ENCODE measurements at regions not wholly inside any gene's neighbourhood (a gene's known extent, or its start where the extent isn't known, plus 50 kb on each side); places are given as distances from the start of the nearest gene placed in this dataset.
"Not testable (repeated sequence)": the region's sequence is repeated elsewhere in the genome, so short reads cannot be mapped to it uniquely, and the experiment has no call there.

DNA sequence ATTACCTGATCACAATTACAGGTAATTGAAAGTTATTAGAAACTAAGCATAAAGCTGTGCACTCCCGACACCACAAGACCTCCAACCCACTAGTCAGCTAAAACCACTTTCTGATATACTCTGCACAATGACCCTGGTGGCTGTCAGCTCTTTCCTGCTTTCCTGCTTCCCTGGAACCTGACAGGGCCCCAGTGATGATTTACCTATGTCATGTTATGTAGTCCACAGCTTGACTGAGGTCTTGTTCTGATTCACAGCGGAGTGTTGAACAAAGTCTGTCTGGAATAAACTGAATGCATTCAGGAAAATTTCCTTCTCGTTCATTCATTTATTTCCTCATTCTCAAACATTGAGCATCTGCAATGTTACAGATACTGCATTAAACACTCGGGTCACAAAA lies 136.5 kb downstream of the SPDYE17 start:
- not testable (repeated sequence) for H3K36me3 ChIP-seq (ENCODE audit: control insufficient read depth in 2 of 2, insufficient read depth in 2 of 2, low read length in 1 of 2); H3K27me3 ChIP-seq (ENCODE audit: control insufficient read depth in 1 of 2, insufficient read depth in 2 of 2, low read length in 2 of 2); H3K9me3 ChIP-seq (ENCODE audit: control insufficient read depth in 2 of 2, insufficient read depth in 1 of 2, low read depth in 1 of 2, low read length in 1 of 2); H3K4me3 ChIP-seq (ENCODE audit: low read depth in 1 of 2, low read length in 2 of 2); H3K4me1 ChIP-seq (ENCODE audit: control insufficient read depth in 2 of 2, insufficient read depth in 2 of 2, low read length in 1 of 2); H3K27ac ChIP-seq (ENCODE audit: low read depth in 2 of 2, low read length in 1 of 2)
- WGBS, 2 donors: 74 to 75% methylated on average over 4 of the region's 4 CpGs

DNA sequence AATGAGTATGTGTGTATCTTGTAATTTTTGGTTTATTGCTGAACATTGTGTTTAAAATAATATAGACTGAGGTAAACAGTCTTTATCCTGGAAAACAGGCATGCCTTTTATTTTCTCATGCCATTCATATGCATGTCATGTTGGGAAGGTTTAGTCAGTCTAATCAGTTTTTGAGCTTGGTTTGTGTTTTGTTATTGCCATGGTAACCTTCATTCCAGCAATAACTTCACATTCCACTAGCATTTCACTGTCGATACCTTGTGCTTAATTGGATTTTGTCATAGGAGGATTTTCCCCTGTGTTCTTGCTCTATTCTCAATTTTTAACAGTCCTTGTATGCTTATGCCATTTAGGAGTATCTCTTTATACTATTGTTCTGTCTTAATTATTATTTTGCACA lies 140.4 kb downstream of the SPDYE17 start:
- 25 to 31% methylated on average over 1 of the region's 1 CpG for WGBS, 2 donors
- not testable (repeated sequence) for H3K4me1 ChIP-seq (ENCODE audit: control insufficient read depth in 2 of 2, insufficient read depth in 2 of 2, low read length in 1 of 2); H3K36me3 ChIP-seq (ENCODE audit: control insufficient read depth in 2 of 2, insufficient read depth in 2 of 2, low read length in 1 of 2); H3K27ac ChIP-seq (ENCODE audit: low read depth in 2 of 2, low read length in 1 of 2); H3K4me3 ChIP-seq (ENCODE audit: low read depth in 1 of 2, low read length in 2 of 2); H3K27me3 ChIP-seq (ENCODE audit: control insufficient read depth in 1 of 2, insufficient read depth in 2 of 2, low read length in 2 of 2); H3K9me3 ChIP-seq (ENCODE audit: control insufficient read depth in 2 of 2, insufficient read depth in 1 of 2, low read depth in 1 of 2, low read length in 1 of 2)

DNA sequence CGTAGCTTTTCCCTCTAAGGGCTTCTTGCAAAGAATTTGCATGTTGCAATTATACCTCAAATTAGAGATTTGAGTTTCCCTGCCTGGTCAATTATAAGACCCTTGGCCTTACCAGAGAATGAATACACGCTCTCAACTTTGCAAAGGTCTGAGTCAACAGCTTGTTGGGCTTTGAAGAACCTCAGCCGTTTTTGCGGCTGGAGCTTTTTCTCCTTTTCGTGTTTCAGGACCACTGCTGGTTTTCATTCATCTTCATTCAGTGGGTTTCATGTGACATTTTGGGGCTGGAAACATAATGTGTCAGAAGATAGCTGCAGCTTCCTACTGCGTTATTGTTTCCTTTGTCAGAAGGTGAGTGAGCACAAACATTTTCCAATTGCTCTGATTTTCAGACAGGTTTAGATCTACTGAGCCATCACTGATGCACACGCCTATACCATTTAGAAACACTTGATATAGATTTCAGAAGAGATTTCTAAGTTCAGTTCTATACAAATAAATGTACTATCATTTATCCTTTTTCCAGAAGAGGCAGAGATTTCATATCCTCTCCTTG lies 152.3 kb downstream of the SPDYE17 start:
- H3K4me3 ChIP-seq (ENCODE audit: low read depth in 1 of 2, low read length in 2 of 2); H3K27me3 ChIP-seq (ENCODE audit: control insufficient read depth in 1 of 2, insufficient read depth in 2 of 2, low read length in 2 of 2); H3K27ac ChIP-seq (ENCODE audit: low read depth in 2 of 2, low read length in 1 of 2); H3K4me1 ChIP-seq (ENCODE audit: control insufficient read depth in 2 of 2, insufficient read depth in 2 of 2, low read length in 1 of 2); H3K9me3 ChIP-seq (ENCODE audit: control insufficient read depth in 2 of 2, insufficient read depth in 1 of 2, low read depth in 1 of 2, low read length in 1 of 2); H3K36me3 ChIP-seq (ENCODE audit: control insufficient read depth in 2 of 2, insufficient read depth in 2 of 2, low read length in 1 of 2): not testable (repeated sequence)
- whole genome bisulfite sequencing, 2 donors: 79 to 83% methylated on average over 6 to 7 of the region's 7 CpGs

DNA sequence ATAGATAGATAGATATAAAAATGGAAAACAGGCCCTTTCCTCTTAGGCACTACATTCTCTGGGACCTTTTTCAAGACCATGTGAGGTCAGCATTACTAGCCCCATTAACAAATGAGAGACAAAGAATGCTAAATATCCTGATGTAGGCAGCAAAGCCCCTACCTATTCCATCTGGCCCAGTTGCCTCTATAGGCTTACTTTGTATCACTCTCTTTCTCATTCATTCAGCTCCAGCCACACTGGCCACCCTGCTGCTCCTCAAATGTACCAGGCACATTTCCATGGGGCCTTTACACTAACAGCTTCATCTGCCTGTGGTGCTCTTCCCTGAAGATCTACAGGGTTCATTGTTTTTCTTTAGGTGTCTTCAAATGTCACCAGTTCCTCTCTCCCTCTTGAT lies 156.4 kb downstream of the SPDYE17 start:
- not testable (repeated sequence) for H3K27ac ChIP-seq (ENCODE audit: low read depth in 2 of 2, low read length in 1 of 2); H3K4me3 ChIP-seq (ENCODE audit: low read depth in 1 of 2, low read length in 2 of 2); H3K9me3 ChIP-seq (ENCODE audit: control insufficient read depth in 2 of 2, insufficient read depth in 1 of 2, low read depth in 1 of 2, low read length in 1 of 2); H3K4me1 ChIP-seq (ENCODE audit: control insufficient read depth in 2 of 2, insufficient read depth in 2 of 2, low read length in 1 of 2); H3K36me3 ChIP-seq (ENCODE audit: control insufficient read depth in 2 of 2, insufficient read depth in 2 of 2, low read length in 1 of 2); H3K27me3 ChIP-seq (ENCODE audit: control insufficient read depth in 1 of 2, insufficient read depth in 2 of 2, low read length in 2 of 2)

DNA sequence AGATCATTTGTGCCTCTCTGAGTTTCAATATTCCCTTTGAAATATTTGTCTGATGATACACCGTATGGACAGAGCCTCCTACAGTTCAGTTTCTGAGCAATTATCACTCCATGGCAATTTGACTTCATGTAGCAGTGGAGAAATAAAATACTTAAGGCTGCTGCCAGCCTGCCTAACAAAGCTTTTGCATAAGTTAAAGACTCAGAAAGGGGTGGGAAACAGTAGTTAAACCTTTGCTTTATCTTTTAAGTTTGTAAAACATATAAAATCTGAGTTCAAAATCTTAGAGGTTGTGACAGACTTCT lies 161.7 kb downstream of the SPDYE17 start:
- not testable (repeated sequence) for H3K27ac ChIP-seq (ENCODE audit: low read depth in 2 of 2, low read length in 1 of 2); H3K27me3 ChIP-seq (ENCODE audit: control insufficient read depth in 1 of 2, insufficient read depth in 2 of 2, low read length in 2 of 2); H3K4me1 ChIP-seq (ENCODE audit: control insufficient read depth in 2 of 2, insufficient read depth in 2 of 2, low read length in 1 of 2); H3K36me3 ChIP-seq (ENCODE audit: control insufficient read depth in 2 of 2, insufficient read depth in 2 of 2, low read length in 1 of 2); H3K4me3 ChIP-seq (ENCODE audit: low read depth in 1 of 2, low read length in 2 of 2); H3K9me3 ChIP-seq (ENCODE audit: control insufficient read depth in 2 of 2, insufficient read depth in 1 of 2, low read depth in 1 of 2, low read length in 1 of 2)
- WGBS, 2 donors: 21 to 35% methylated on average over 1 of the region's 1 CpG

DNA sequence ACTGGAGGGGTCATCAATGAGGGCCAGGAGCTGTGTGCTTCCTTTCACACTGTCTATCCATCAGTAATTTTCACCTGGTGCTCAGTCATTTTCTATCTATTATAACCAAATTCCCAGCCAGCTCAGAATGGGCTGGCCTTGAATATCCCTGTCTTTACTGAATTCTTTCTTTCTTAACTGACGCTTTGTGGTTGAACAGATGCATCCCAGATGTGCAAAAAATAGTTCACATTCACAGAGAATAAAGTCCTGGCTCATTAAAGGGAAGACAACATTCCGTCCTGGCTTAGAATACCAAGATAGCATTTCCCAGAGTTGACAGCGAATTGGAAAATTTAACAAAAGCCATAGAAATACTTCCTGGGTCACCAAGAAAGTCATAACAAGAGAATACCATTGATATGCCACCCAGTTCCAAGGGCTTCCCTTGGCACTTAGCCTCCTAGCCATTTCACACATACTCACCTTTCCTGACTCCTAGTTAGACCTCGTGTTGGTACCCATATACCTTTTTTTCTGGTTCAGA lies 164.7 kb downstream of the SPDYE17 start:
- H3K4me1 ChIP-seq (ENCODE audit: control insufficient read depth in 2 of 2, insufficient read depth in 2 of 2, low read length in 1 of 2); H3K27ac ChIP-seq (ENCODE audit: low read depth in 2 of 2, low read length in 1 of 2); H3K36me3 ChIP-seq (ENCODE audit: control insufficient read depth in 2 of 2, insufficient read depth in 2 of 2, low read length in 1 of 2); H3K4me3 ChIP-seq (ENCODE audit: low read depth in 1 of 2, low read length in 2 of 2); H3K9me3 ChIP-seq (ENCODE audit: control insufficient read depth in 2 of 2, insufficient read depth in 1 of 2, low read depth in 1 of 2, low read length in 1 of 2); H3K27me3 ChIP-seq (ENCODE audit: control insufficient read depth in 1 of 2, insufficient read depth in 2 of 2, low read length in 2 of 2): not testable (repeated sequence)
- WGBS, 2 donors: 72 to 81% methylated on average over 2 to 4 of the region's 4 CpGs

DNA sequence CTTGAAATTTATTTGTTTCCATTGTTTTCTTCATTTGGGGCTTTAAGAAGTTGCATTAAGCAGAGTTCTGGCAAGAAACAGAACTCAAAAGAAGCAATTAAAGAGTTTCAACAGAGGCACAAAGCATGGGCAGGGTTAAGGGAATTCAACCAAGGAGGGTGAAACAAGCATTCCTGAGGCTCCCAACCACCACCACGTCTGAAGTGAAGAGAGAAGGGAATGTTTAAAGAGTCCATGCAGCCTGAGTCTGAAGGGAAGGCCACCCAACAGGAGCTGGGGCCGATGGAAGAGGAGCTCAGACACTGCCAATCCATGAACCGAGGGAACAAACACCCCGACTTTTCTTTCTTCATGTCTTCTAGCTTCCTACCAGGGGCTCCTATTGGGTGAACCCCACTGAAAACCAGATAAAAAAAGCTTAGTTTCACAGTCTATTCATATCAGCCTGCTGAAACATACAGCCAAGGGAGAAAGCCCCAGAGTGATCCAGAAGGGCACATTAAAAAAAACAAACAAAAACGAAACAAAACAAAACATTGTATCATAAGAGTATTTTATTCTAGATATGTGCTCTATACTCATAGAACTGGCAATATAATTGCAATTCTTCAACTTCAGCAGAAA lies 168.9 kb downstream of the SPDYE17 start:
- H3K27ac ChIP-seq (ENCODE audit: low read depth in 2 of 2, low read length in 1 of 2); H3K36me3 ChIP-seq (ENCODE audit: control insufficient read depth in 2 of 2, insufficient read depth in 2 of 2, low read length in 1 of 2); H3K4me1 ChIP-seq (ENCODE audit: control insufficient read depth in 2 of 2, insufficient read depth in 2 of 2, low read length in 1 of 2); H3K27me3 ChIP-seq (ENCODE audit: control insufficient read depth in 1 of 2, insufficient read depth in 2 of 2, low read length in 2 of 2); H3K9me3 ChIP-seq (ENCODE audit: control insufficient read depth in 2 of 2, insufficient read depth in 1 of 2, low read depth in 1 of 2, low read length in 1 of 2); H3K4me3 ChIP-seq (ENCODE audit: low read depth in 1 of 2, low read length in 2 of 2): not testable (repeated sequence)
- WGBS, 2 donors: 41 to 51% methylated on average over 1 of the region's 5 CpGs

DNA sequence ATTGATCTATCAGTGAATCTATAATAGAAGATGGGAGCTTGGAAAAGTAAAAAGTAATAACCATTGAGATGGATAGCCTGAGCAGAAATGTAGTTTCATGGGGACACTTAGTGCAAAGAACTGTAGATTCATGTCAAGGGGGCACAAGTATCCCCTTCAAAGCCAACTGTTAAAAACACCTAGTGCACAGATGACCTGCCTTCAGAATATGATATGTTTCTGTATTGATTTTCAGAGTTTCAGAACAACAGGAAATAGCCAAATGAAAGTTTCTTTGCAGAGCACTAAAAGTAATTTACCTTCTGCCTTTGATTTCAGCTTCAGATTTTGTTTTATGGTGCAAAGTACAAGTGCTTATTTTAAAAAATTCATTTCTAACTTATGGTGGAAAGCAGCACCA lies 169.9 kb downstream of the SPDYE17 start:
- not testable (repeated sequence) for H3K4me1 ChIP-seq (ENCODE audit: control insufficient read depth in 2 of 2, insufficient read depth in 2 of 2, low read length in 1 of 2); H3K27me3 ChIP-seq (ENCODE audit: control insufficient read depth in 1 of 2, insufficient read depth in 2 of 2, low read length in 2 of 2); H3K27ac ChIP-seq (ENCODE audit: low read depth in 2 of 2, low read length in 1 of 2); H3K4me3 ChIP-seq (ENCODE audit: low read depth in 1 of 2, low read length in 2 of 2); H3K36me3 ChIP-seq (ENCODE audit: control insufficient read depth in 2 of 2, insufficient read depth in 2 of 2, low read length in 1 of 2); H3K9me3 ChIP-seq (ENCODE audit: control insufficient read depth in 2 of 2, insufficient read depth in 1 of 2, low read depth in 1 of 2, low read length in 1 of 2)

DNA sequence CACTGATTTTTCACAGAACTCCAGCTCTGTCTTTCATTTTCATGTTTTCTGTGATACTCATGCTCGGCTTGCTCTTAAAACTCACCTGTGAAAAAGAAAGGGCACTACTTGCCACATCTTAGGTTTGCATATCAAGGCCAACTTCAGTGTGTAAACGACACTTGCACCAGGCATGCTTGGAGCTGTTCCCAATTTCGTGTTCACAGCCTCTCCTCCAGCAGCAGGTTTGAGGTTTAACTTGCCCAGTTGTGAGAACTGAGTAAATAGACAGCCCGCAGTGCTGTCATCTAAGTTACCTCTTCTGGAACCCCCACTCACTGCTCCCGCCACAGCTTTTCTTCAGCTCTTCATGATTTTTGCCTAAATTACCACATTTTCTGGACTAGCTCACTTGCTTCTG lies 172.2 kb downstream of the SPDYE17 start:
- H3K9me3 ChIP-seq (ENCODE audit: control insufficient read depth in 2 of 2, insufficient read depth in 1 of 2, low read depth in 1 of 2, low read length in 1 of 2); H3K4me3 ChIP-seq (ENCODE audit: low read depth in 1 of 2, low read length in 2 of 2); H3K36me3 ChIP-seq (ENCODE audit: control insufficient read depth in 2 of 2, insufficient read depth in 2 of 2, low read length in 1 of 2); H3K27ac ChIP-seq (ENCODE audit: low read depth in 2 of 2, low read length in 1 of 2); H3K27me3 ChIP-seq (ENCODE audit: control insufficient read depth in 1 of 2, insufficient read depth in 2 of 2, low read length in 2 of 2); H3K4me1 ChIP-seq (ENCODE audit: control insufficient read depth in 2 of 2, insufficient read depth in 2 of 2, low read length in 1 of 2): not testable (repeated sequence)
- 36 to 45% methylated on average over 5 of the region's 5 CpGs for WGBS, 2 donors

DNA sequence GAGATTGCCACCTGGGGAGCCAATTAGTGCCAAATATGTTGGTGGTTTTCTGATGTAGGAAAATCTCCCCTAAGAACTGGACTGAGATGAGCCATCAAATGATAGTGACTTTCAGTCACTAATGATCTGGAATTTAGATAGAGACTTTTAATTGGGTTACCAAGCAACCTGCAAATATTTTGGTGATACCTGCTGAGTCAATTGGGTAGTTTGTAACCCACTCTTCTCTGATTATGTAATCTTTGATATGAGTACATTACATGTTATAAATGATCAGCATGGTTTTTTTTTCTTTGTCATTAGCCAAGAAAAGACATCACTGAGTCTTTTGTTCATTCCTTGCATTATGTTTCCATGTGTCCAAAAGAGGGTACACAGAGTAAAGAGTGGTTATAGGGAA lies 177.5 kb downstream of the SPDYE17 start:
- not testable (repeated sequence) for H3K27me3 ChIP-seq (ENCODE audit: control insufficient read depth in 1 of 2, insufficient read depth in 2 of 2, low read length in 2 of 2); H3K4me3 ChIP-seq (ENCODE audit: low read depth in 1 of 2, low read length in 2 of 2); H3K27ac ChIP-seq (ENCODE audit: low read depth in 2 of 2, low read length in 1 of 2)

More for the DNA sequence above, 177.5 kb downstream of the SPDYE17 start:
- H3K9me3 ChIP-seq (ENCODE audit: control insufficient read depth in 2 of 2, insufficient read depth in 1 of 2, low read depth in 1 of 2, low read length in 1 of 2); H3K36me3 ChIP-seq (ENCODE audit: control insufficient read depth in 2 of 2, insufficient read depth in 2 of 2, low read length in 1 of 2); H3K4me1 ChIP-seq (ENCODE audit: control insufficient read depth in 2 of 2, insufficient read depth in 2 of 2, low read length in 1 of 2): not testable (repeated sequence)
